ENCODE measurements at regions not wholly inside any gene's neighbourhood (a gene's known extent, or its start where the extent isn't known, plus 50 kb on each side); places are given as distances from the start of the nearest gene placed in this dataset.

- intact Hi-C loops (cut with micrococcal nuclease; ENCODE audit: unreplicated experiment) = loop anchor here (1.0 kb wide), 1 partner anchor 8 kb away; no protein-coding TSS in a partner anchor
- Histone ChIP-seq H3K4me1 (no peaks in the 10 kb centered on the region), H3K4me3 (ENCODE audit: low read depth, low read length) (no peak overlapping the region), H3K36me3 (ENCODE audit: control insufficient read depth, insufficient read depth, low read length) (no peaks in the 10 kb centered on the region), H3K27me3 (replicated peaks; ENCODE audit: control insufficient read depth, insufficient read depth, low read length) (no peaks in the 10 kb centered on the region), H3K9me3 (no peaks in the 10 kb centered on the region)
- no TSS peak for BruUV-seq (replicated peaks)
- Mint-ChIP-seq H3K4me3 (ENCODE audit: unreplicated experiment) (no peak overlapping the region), H3K36me3 (ENCODE audit: insufficient read depth, unreplicated experiment) (no peaks in the 10 kb centered on the region), H3K4me1 (ENCODE audit: low read depth, unreplicated experiment) (no peaks in the 10 kb centered on the region), H3K27me3 (ENCODE audit: insufficient read depth, unreplicated experiment) (peaks cover 16% of the 10 kb centered on the region), H3K9me3 (ENCODE audit: unreplicated experiment) (no peaks in the 10 kb centered on the region), H3K27ac (ENCODE audit: unreplicated experiment) (no peak overlapping the region)
- ChIA-PET POLR2A (no interaction called here), CTCF (no interaction called here)
- DNase-seq = no peak
- TF ChIP-seq, protein P1, sequence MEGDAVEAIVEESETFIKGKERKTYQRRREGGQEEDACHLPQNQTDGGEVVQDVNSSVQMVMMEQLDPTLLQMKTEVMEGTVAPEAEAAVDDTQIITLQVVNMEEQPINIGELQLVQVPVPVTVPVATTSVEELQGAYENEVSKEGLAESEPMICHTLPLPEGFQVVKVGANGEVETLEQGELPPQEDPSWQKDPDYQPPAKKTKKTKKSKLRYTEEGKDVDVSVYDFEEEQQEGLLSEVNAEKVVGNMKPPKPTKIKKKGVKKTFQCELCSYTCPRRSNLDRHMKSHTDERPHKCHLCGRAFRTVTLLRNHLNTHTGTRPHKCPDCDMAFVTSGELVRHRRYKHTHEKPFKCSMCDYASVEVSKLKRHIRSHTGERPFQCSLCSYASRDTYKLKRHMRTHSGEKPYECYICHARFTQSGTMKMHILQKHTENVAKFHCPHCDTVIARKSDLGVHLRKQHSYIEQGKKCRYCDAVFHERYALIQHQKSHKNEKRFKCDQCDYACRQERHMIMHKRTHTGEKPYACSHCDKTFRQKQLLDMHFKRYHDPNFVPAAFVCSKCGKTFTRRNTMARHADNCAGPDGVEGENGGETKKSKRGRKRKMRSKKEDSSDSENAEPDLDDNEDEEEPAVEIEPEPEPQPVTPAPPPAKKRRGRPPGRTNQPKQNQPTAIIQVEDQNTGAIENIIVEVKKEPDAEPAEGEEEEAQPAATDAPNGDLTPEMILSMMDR (IDR thresholded peaks at IDR 0.05; ENCODE audit: insufficient read depth in 1 of 2, low read depth in 1 of 2, low read length in 1 of 2, severe bottlenecking in 1 of 2, unreplicated experiment in 1 of 2) = no peak
These were observed 441.6 kb downstream of the CCDC91 start for GRCh38 chr12:28631831-28632230.

GRCh38 chr12:28640519-28640918 is 450.3 kb downstream of the CCDC91 start:
- Mint-ChIP-seq H3K27ac (ENCODE audit: unreplicated experiment) (no peak overlapping the region), H3K27me3 (ENCODE audit: insufficient read depth, unreplicated experiment) (peaks cover 7% of the 10 kb centered on the region), H3K4me3 (ENCODE audit: unreplicated experiment) (no peak overlapping the region), H3K9me3 (ENCODE audit: unreplicated experiment) (no peaks in the 10 kb centered on the region), H3K4me1 (ENCODE audit: low read depth, unreplicated experiment) (no peaks in the 10 kb centered on the region), H3K36me3 (ENCODE audit: insufficient read depth, unreplicated experiment) (no peaks in the 10 kb centered on the region)
- Histone ChIP-seq H3K4me3 (ENCODE audit: low read depth, low read length) (no peak overlapping the region), H3K9me3 (no peaks in the 10 kb centered on the region), H3K36me3 (ENCODE audit: control insufficient read depth, insufficient read depth, low read length) (no peaks in the 10 kb centered on the region; the same call in 1 of the 2 replicates), H3K4me1 (no peaks in the 10 kb centered on the region), H3K27me3 (replicated peaks; ENCODE audit: control insufficient read depth, insufficient read depth, low read length) (no peaks in the 10 kb centered on the region)
- BruUV-seq (replicated peaks) = no TSS peak
- no peak for DNase-seq
- CTCF ChIA-PET = no interaction called here
- intact Hi-C loops (cut with micrococcal nuclease; ENCODE audit: unreplicated experiment) = loop anchor here (1.0 kb wide), 1 partner anchor 8 kb away; no protein-coding TSS in a partner anchor
- TF ChIP-seq, protein P1 (IDR thresholded peaks at IDR 0.05; ENCODE audit: insufficient read depth in 1 of 2, low read depth in 1 of 2, low read length in 1 of 2, severe bottlenecking in 1 of 2, unreplicated experiment in 1 of 2) = no peak
- POLR2A ChIA-PET = no interaction called here

DNA sequence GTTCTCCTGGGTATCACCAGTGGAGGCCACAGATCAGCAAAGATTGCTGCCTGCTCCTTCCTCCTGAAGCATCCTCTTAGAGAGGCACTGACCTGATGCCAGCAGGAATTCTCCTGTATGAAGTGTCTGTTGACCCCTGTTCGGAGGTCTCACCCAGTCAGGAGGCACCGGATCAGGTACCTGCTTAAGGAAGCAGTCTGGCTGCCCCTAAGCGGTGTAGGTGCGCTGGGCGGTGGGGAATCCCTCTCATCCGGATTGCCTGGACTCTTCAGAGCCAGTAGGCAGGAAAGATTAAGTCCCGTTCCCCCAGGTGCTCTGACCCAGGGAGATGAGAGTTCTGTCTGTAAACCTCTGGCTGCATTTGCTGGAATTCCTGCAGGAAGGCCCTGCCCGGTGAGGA is 455.2 kb downstream of the CCDC91 start:
- H3K36me3 Mint-ChIP-seq (ENCODE audit: insufficient read depth, unreplicated experiment) = no peaks in the 10 kb centered on the region
- POLR2A ChIA-PET = no interaction called here
- TF ChIP-seq, protein P1 (IDR thresholded peaks at IDR 0.05; ENCODE audit: insufficient read depth in 1 of 2, low read depth in 1 of 2, low read length in 1 of 2, severe bottlenecking in 1 of 2, unreplicated experiment in 1 of 2) = no peak

More for the DNA sequence above, 455.2 kb downstream of the CCDC91 start:
- Mint-ChIP-seq H3K27me3 (ENCODE audit: insufficient read depth, unreplicated experiment) (peaks cover 2% of the 10 kb centered on the region), H3K9me3 (ENCODE audit: unreplicated experiment) (no peaks in the 10 kb centered on the region), H3K4me3 (ENCODE audit: unreplicated experiment) (no peak overlapping the region), H3K4me1 (ENCODE audit: low read depth, unreplicated experiment) (no peaks in the 10 kb centered on the region), H3K27ac (ENCODE audit: unreplicated experiment) (no peak overlapping the region)
- Histone ChIP-seq H3K27me3 (replicated peaks; ENCODE audit: control insufficient read depth, insufficient read depth, low read length) (no peaks in the 10 kb centered on the region), H3K9me3 (no peaks in the 10 kb centered on the region), H3K4me1 (no peaks in the 10 kb centered on the region), H3K4me3 (ENCODE audit: low read depth, low read length) (no peak overlapping the region), H3K36me3 (ENCODE audit: control insufficient read depth, insufficient read depth, low read length) (no peaks in the 10 kb centered on the region)
- DNase-seq = no peak
- intact Hi-C loops (cut with micrococcal nuclease; ENCODE audit: unreplicated experiment) = no loop called here
- CTCF ChIA-PET = no interaction called here
- no TSS peak for BruUV-seq (replicated peaks)
